HG02870 (cell line): ENCODE measurements at regions not wholly inside any gene's neighbourhood (a gene's known extent, or its start where the extent isn't known, plus 50 kb on each side); places are given as distances from the start of the nearest gene placed in this dataset.

Source experiments
- ATAC-seq: cut with Tn5 transposase; IDR thresholded peaks from one replicate; pipeline ENCODE4 v1.9.1; 2021; ENCODE audit warnings: mild to moderate bottlenecking, moderate library complexity; ENCODE audit not compliant: unreplicated experiment

DNA sequence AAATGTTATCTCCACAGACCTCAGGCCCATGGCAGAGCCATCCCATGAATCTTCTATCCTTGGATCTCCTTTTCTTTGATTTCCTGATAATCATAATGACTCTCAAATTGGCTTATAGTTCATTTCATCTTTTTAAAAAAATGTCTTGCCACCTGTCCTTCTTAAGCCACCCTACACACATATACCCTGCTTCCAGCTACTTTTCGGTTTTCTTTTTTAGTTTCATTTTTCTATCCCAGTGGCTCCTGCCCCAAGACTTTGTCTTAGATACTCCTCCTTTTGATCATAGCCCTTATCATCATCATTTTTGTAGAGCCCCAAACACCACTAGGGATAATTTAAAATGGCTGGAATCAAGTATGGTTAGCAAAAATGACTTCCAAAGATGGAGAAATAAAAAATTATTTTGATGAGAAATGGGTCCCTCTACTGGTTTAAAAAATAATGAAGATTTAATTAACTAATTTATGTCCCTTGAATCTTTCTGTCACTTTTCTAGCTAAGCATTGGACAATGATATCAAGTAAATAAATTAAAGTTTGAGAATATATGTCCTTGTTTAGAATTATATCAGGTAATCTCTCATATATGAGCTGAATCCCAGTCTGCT lies 277.3 kb upstream of the SEMA3D start:
- no peak for ATAC-seq

- no peak for ATAC-seq
These were observed 275.8 kb upstream of the SEMA3D start for GRCh38 chr7:85462671-85463070.

DNA sequence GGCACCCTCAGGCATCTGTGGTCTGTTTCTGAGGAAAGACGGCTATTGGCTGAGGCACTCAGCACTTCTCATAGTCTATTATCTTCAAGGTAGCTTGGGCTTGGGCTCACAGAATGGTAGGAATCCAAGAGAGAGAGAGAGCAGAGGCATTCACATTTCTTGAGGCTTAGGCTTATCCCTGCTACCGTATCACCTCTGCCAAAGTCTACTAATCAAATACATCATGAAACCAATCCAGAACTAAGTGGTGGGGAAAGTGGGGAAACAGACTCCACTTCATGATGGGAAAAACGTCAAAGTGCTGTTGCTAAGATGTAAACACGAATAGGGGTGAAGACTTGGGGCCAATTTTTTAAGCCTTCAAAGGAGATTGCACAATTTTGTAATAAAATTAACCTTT lies 271.1 kb upstream of the SEMA3D start:
- no peak for ATAC-seq

GRCh38 chr7:85456254-85456653 lies 269.4 kb upstream of the SEMA3D start:
- no peak for ATAC-seq

DNA sequence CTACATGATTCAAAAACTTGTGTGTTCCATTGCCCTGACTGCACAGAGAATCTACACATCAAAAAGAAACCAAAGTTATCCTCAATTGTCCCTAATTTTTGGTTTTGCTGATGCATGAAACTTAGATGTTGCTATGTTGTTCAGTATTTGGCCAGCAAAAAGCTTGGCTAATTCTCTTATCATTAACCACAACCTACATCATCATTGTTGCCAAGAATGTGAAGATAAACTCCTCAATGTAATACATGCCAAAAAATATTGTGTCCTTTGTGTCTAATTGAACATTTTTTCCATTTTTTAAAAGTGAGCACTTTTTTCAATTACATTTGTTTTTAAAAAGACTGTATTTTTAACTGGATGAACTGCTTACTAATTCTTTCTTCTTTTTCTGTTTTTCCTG lies 268.0 kb upstream of the SEMA3D start:
- ATAC-seq, result no peak

- no peak for ATAC-seq
These were observed 265.8 kb upstream of the SEMA3D start for GRCh38 chr7:85452674-85453073.

DNA sequence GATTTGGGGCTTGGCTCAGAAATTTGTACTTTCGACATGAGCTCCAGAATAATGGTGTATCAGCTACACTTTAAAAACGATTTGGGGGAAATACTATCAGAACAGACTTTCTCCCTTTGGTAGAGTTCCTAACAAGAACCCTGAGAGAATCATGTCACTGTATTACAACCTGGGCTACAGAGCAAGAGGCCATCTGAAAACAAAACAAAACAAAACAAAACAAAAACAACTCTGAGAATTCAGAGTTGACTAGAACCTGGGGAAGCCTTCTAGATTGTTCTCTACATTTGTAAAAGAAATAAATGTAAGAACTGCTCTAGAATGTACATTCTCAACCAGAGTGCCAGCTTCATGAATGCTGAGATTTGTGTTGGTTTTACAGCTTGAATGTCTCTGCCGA lies 262.6 kb upstream of the SEMA3D start:
- no peak for ATAC-seq

DNA sequence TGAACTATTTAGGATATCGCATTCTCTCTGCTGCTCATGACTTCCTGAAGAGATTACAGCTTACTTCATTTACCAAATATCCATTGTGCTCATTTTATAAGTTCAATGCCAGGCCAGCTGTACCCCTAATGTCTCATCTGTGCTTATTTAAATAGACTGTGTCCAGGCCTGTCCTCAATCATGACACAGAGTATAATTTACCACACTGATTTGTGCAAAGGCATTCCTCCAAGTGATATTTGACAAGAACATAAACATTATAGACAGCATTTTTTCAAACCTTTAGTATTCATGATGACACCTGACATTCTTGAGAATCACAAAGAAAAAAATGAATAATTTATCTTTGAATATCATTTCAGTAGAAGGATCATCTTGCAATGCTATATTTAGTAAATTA lies 260.1 kb upstream of the SEMA3D start:
- no peak for ATAC-seq

DNA sequence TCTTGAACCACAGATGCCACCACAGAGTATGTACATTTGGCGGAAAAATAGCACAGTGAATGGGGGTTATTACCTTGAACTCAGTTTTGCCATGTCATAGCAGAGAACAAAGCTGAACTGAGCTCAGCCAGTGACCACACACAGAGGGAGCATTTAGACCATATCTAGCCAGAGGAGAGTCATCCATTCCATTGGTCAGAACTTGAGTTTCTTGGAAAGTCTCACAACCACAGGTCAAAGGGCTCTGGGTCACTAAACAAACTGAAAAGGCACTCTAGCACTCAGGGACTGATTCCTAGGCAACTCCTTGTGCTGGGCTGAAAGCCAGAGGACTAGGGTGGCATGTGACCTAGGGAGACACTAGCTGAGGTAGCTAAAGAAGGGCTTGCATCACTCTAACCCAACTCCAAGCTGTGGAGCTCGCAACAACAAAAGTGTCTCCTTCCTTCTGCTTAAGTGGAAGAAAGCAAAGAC lies 239.7 kb upstream of the SEMA3D start:
- ATAC-seq, result no peak

DNA sequence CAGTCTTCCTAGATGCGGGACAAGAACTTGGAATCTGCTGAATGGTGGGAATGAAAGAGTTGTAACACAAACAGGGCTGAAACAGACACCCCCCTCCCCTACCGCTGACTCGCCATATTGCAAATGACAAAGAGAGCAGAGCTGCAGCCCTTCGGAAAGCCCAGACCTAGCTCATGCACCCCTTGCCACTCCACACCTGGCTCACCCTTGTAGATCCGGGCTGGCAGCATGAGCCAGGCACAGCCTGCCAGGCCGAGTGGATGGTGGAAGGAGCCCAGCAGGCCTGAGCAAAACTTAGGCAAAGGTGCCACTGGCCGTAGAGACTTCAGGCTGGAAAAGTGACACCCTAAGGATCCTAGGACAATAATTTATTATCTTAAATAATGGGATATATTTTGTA lies 237.4 kb upstream of the SEMA3D start:
- no peak for ATAC-seq

GRCh38 chr7:85423209-85423895 lies 236.5 kb upstream of the SEMA3D start:
- no peak for ATAC-seq

- ATAC-seq, result no peak
These were observed 228.9 kb upstream of the SEMA3D start for GRCh38 chr7:85415743-85416142.

DNA sequence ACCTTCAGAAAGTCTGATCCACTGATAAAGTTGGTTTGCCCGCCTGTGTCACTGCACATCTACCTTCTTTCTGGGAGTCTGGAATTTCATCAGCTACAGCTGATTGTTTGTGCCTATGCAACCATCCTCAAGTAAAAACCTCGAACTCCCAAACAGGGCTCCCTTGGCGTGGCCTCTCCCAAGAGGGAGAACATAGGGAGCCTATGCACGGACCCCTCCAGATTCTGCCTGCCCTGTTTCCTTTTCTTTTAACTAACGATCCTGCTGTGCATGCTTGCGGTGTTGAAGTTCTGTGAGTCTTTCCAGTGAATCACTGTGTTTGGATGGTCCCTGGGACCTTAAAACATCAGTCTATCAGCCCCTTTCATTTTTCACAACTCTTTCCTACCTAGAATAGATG lies 226.9 kb upstream of the SEMA3D start:
- ATAC-seq, result no peak

GRCh38 chr7:85412912-85413311 lies 226.1 kb upstream of the SEMA3D start:
- no peak for ATAC-seq

- no peak for ATAC-seq
These were observed 220.5 kb upstream of the SEMA3D start for GRCh38 chr7:85407391-85407790.

GRCh38 chr7:85405016-85405902 lies 218.4 kb upstream of the SEMA3D start:
- no peak for ATAC-seq

- ATAC-seq, result no peak
These were observed 209.8 kb upstream of the SEMA3D start for GRCh38 chr7:85396676-85397075.

GRCh38 chr7:85392789-85393188 lies 205.9 kb upstream of the SEMA3D start:
- ATAC-seq, result no peak

DNA sequence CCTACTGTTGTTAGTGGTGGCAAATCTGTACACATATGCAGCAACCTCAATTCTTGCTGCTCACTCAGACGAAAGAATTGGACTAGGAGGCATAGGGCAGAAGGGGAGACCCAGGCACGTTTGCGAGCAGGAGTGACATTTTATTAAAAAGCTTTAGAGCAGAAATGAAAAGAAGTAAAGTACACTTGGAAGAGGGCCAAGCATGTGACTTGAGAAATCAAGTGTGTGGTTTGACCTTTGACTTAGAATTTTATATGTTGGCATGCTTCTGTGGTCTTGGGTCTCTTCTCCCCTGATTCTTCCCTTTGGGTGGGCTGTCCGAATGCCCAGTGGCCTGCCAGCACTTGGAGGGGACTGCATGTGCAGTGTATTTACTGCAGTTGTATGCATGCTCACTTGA lies 205.5 kb upstream of the SEMA3D start:
- ATAC-seq, result no peak

DNA sequence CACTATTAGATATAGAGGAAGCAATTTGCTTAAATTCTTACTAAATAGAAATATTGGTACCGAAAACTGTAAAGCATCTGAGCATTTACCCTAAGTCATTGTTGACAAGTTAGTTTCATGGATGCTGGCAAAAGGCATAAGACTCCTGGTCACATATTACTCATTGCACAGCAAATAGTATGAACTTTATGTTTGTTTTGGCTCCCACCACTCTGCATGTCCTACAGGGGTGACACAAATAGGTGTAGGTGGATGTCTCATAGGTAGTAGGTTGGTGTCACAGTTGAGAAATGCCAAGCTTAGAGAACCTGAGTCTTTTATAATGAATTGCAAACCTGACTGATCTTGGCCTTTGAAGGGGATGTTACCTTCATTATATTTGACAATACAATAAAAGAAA lies 199.6 kb upstream of the SEMA3D start:
- no peak for ATAC-seq

GRCh38 chr7:85384392-85384791 lies 197.5 kb upstream of the SEMA3D start:
- no peak for ATAC-seq

DNA sequence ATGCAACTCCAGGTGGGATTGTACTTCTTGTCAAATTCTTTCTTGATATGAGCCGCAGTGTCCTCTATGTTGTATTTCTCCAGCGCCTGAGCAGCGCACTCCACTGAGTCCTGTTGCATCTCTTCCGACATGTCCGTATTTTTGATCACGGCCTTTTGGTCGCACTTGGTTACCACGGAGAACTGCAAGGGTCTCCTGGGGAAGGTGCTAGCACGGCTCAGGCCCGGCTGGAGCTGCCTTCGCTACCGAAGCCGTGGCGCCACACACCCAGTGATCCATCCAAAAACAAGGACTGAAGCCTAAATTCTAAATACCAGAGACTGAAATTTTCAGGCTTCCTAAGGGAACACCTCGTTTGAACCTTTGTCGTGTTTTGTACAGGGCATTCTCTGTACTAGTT lies 194.4 kb upstream of the SEMA3D start:
- ATAC-seq, result no peak
